ENCODE measurements at regions not wholly inside any gene's neighbourhood (a gene's known extent, or its start where the extent isn't known, plus 50 kb on each side); places are given as distances from the start of the nearest gene placed in this dataset.
A peak's percentile ranks its signal among the peaks of the same experiment; 100 is the strongest.
"Not testable (repeated sequence)": the region's sequence is repeated elsewhere in the genome, so short reads cannot be mapped to it uniquely, and the experiment has no call there.

DNA sequence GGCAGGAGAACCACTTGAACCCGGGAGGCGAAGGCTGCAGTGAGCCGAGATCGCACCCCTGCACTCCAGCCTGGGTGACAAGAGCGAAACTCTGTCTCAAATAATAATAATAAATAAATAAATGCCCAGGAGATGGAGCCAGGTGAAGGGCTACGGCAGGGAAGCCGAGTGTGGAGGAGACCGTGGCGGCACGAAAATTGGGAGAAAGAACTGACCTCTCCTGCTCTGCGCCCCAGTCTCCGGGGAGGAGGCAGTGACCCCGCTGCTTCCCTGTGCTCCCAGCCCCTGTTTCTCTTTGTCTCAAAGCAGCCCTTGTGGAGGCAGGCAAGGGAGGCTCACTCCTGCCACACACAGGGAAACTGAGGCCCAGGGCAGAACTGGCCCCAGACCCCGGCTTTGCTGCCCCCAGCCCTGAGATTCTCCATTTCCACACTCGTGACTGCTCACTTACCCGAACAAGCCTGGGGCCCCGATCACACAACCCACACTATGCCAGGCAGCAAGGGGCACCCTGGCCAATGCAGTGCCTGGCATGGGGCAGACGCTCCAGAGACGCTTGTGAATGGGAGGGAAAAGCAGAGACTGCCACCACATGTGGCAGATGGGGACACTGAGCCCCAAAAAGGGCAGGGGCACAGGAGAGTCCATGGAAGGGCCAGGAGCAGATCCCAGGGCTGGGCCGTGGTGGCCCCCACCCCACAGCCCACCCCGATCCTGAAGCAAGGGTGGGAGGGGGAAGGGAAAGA lies 80.4 kb upstream of the PRR5 start:
- peaks cover 13% of the 10 kb centered on the region for H3K4me1 ChIP-seq (ENCODE audit: control insufficient read depth, insufficient read depth, low read length, poor library complexity, severe bottlenecking)
- no peak overlapping the region for H3K4me3 ChIP-seq (ENCODE audit: insufficient read depth, low read depth, low read length, poor library complexity, severe bottlenecking)
- H3K36me3 ChIP-seq (ENCODE audit: control insufficient read depth, insufficient read depth, low read length) = no peaks in the 10 kb centered on the region
- DNase-seq = no peak
- no peaks in the 10 kb centered on the region for H3K27me3 ChIP-seq (replicated peaks; ENCODE audit: control insufficient read depth, insufficient read depth, low read length, poor library complexity, severe bottlenecking)
- no peak overlapping the region for H3K27ac ChIP-seq (ENCODE audit: insufficient read depth, low read length, poor library complexity, severe bottlenecking)
- no peaks in the 10 kb centered on the region for H3K9me3 ChIP-seq (ENCODE audit: control insufficient read depth, low read length)

DNA sequence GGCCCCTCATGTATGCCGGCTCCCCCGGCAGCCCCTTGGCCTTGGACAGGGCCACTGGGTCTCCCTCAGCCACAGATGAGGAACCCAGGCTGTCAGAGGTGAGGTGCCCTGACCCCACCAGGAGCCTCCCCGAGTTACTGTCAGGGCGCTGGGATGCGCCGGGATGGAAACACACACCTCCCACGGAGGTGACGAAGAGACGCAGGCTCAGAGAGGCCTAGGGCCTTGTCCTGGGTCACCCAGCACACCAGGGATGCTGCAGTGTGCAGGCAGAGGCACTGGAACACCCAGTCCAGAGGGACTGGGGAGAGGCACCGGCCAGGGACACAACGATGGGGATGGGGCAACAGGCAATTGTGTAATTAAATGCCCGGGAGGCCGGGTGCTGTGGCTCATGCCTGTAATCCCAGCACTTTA lies 81.2 kb upstream of the PRR5 start:
- no peak for DNase-seq
- Histone ChIP-seq H3K9me3 (ENCODE audit: control insufficient read depth, low read length) (no peaks in the 10 kb centered on the region), H3K4me3 (ENCODE audit: insufficient read depth, low read depth, low read length, poor library complexity, severe bottlenecking) (no peak overlapping the region), H3K4me1 (ENCODE audit: control insufficient read depth, insufficient read depth, low read length, poor library complexity, severe bottlenecking) (peaks cover 13% of the 10 kb centered on the region), H3K27me3 (replicated peaks; ENCODE audit: control insufficient read depth, insufficient read depth, low read length, poor library complexity, severe bottlenecking) (no peaks in the 10 kb centered on the region), H3K36me3 (ENCODE audit: control insufficient read depth, insufficient read depth, low read length) (no peaks in the 10 kb centered on the region), H3K27ac (ENCODE audit: insufficient read depth, low read length, poor library complexity, severe bottlenecking) (no peak overlapping the region)

DNA sequence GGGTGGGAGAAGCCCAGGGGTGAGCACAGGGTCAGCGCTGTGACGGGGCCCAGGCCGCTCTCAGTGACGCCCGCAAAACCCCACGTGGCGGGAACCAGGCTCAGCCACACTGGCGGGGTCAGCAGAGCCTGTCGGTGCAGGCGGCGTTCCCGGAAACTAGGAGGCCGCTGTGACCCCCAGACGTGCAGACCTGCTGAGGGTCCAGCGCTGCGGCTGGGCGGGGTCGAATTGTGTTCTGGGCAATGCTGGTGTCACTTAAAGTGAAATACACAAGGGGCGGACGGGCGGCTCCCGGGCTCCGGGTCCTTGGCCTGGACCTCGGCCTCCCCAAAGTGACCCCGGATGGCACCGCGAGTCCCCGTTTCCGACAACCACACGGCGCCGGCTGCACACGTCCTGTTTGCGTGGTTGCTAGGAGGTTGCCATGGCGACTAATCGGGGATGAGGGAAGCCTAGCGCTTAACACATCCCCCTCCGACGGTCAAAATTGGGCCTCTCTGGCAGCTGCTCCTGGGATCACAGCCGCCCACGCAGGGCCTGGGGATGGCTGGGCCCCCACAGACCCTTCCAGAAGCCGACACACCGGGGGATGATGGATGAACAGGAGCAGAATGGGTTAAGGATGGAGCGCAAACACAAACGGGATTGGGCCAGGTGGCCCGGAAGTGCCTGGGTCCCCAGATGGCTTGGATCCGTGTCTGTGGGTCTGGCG lies 81.7 kb upstream of the PRR5 start:
- DNase-seq = peak; percentile 79 to 81 (median 79)
- no peaks in the 10 kb centered on the region for H3K9me3 ChIP-seq (ENCODE audit: control insufficient read depth, low read length)
- H3K4me1 ChIP-seq (ENCODE audit: control insufficient read depth, insufficient read depth, low read length, poor library complexity, severe bottlenecking) = peaks cover 13% of the 10 kb centered on the region
- no peaks in the 10 kb centered on the region for H3K36me3 ChIP-seq (ENCODE audit: control insufficient read depth, insufficient read depth, low read length)
- no peaks in the 10 kb centered on the region for H3K27me3 ChIP-seq (replicated peaks; ENCODE audit: control insufficient read depth, insufficient read depth, low read length, poor library complexity, severe bottlenecking)
- H3K4me3 ChIP-seq (ENCODE audit: insufficient read depth, low read depth, low read length, poor library complexity, severe bottlenecking) = peak overlapping the region; percentile 35
- H3K27ac ChIP-seq (ENCODE audit: insufficient read depth, low read length, poor library complexity, severe bottlenecking) = peak overlapping the region; percentile 26

DNA sequence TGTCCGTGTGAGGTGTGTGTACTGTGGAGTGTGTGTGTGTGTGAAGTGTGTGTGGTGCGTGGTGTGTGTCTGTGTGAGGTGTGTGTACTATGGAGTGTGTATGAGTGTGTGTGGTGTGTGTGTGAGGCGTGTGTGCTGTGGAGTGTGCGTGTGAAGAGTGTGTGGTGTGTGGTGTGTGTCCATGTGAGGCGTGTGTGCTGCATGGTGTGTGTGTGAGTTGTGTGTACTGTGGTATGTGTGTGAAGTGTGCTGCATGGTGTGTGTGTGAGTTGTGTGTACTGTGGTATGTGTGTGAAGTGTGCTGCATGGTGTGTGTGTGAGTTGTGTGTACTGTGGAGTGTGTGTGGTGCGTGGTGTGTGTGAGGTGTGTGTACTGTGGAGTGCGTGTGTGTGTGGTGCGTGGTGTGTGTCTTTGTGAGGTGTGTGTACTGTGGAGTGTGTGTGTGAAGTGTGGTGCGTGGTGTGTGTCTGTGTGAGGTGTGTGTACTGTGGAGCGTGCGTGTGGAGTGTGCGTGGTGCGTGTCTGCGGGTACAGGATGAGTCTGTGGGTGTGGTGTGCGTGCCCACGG lies 82.4 kb upstream of the PRR5 start:
- H3K36me3 ChIP-seq (ENCODE audit: control insufficient read depth, insufficient read depth, low read length); H3K4me3 ChIP-seq (ENCODE audit: insufficient read depth, low read depth, low read length, poor library complexity, severe bottlenecking); DNase-seq; H3K9me3 ChIP-seq (ENCODE audit: control insufficient read depth, low read length); H3K27me3 ChIP-seq (replicated peaks; ENCODE audit: control insufficient read depth, insufficient read depth, low read length, poor library complexity, severe bottlenecking): not testable (repeated sequence)
- Histone ChIP-seq H3K27ac (ENCODE audit: insufficient read depth, low read length, poor library complexity, severe bottlenecking) (peak overlapping the region; percentile 26), H3K4me1 (ENCODE audit: control insufficient read depth, insufficient read depth, low read length, poor library complexity, severe bottlenecking) (peaks cover 13% of the 10 kb centered on the region)

DNA sequence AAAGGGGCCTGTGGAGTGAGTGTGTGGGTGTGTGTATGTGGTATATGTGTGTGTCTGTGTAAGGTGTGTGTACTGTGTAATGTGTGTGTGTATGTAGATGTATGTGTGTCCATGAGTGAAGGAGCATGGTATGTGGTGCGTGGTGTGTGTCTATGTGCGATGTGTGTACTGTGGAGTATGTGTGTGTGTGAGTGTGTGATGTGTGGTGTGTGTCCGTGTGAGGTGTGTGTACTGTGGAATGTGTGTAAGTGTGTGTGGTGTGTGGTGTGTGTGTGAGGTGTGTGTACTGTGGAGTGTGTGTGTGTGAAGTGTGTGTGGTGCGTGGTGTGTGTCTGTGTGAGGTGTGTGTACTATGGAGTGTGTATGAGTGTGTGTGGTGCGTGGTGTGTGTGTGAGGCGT lies 83.1 kb upstream of the PRR5 start:
- DNase-seq; H3K27me3 ChIP-seq (replicated peaks; ENCODE audit: control insufficient read depth, insufficient read depth, low read length, poor library complexity, severe bottlenecking); H3K36me3 ChIP-seq (ENCODE audit: control insufficient read depth, insufficient read depth, low read length); H3K4me3 ChIP-seq (ENCODE audit: insufficient read depth, low read depth, low read length, poor library complexity, severe bottlenecking); H3K9me3 ChIP-seq (ENCODE audit: control insufficient read depth, low read length); H3K27ac ChIP-seq (ENCODE audit: insufficient read depth, low read length, poor library complexity, severe bottlenecking): not testable (repeated sequence)
- H3K4me1 ChIP-seq (ENCODE audit: control insufficient read depth, insufficient read depth, low read length, poor library complexity, severe bottlenecking) = peaks cover 13% of the 10 kb centered on the region

DNA sequence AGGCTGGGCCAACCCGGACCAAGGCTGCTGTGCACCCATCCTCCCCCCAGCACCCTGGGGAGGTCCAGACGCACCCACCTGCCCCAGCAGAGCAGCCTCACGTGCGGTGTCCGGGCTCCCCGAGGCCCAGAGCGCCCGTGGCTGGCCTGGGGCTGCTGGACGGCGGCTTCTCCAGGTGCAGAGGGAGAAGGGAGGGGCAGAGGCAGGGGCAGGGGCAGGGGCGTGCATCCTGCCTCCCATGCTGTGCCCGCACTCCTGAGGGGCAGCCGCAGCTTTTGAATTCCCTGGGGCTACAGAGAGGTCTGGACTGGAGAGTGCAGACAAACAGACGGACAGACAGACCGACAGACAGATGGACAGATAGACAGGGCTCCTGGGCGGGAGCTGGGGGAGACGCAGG lies 83.6 kb upstream of the PRR5 start:
- H3K27me3 ChIP-seq (replicated peaks; ENCODE audit: control insufficient read depth, insufficient read depth, low read length, poor library complexity, severe bottlenecking) = no peaks in the 10 kb centered on the region
- DNase-seq = no peak
- H3K9me3 ChIP-seq (ENCODE audit: control insufficient read depth, low read length) = peaks cover 6% of the 10 kb centered on the region
- peaks cover 13% of the 10 kb centered on the region for H3K4me1 ChIP-seq (ENCODE audit: control insufficient read depth, insufficient read depth, low read length, poor library complexity, severe bottlenecking)
- no peak overlapping the region for H3K4me3 ChIP-seq (ENCODE audit: insufficient read depth, low read depth, low read length, poor library complexity, severe bottlenecking)
- no peaks in the 10 kb centered on the region for H3K36me3 ChIP-seq (ENCODE audit: control insufficient read depth, insufficient read depth, low read length)
- H3K27ac ChIP-seq (ENCODE audit: insufficient read depth, low read length, poor library complexity, severe bottlenecking) = no peak overlapping the region

DNA sequence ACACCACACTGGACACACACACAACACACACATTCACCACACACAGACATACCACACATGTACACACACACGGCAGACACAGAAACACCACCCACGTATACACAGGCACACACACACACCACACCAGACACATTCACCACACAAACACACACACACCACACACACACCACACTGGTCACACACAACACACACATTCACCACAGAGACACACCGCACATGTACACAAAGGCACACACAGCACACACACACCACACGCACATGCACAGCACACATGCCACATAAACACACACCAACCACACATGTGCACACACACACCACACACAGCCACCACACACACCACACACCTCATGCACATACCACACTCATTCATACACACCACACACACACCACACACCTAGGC lies 84.2 kb upstream of the PRR5 start:
- Histone ChIP-seq H3K4me1 (ENCODE audit: control insufficient read depth, insufficient read depth, low read length, poor library complexity, severe bottlenecking) (peaks cover 13% of the 10 kb centered on the region), H3K4me3 (ENCODE audit: insufficient read depth, low read depth, low read length, poor library complexity, severe bottlenecking) (no peak overlapping the region), H3K36me3 (ENCODE audit: control insufficient read depth, insufficient read depth, low read length) (no peaks in the 10 kb centered on the region), H3K27me3 (replicated peaks; ENCODE audit: control insufficient read depth, insufficient read depth, low read length, poor library complexity, severe bottlenecking) (no peaks in the 10 kb centered on the region), H3K9me3 (ENCODE audit: control insufficient read depth, low read length) (peaks cover 6% of the 10 kb centered on the region), H3K27ac (ENCODE audit: insufficient read depth, low read length, poor library complexity, severe bottlenecking) (no peak overlapping the region)
- no peak for DNase-seq

DNA sequence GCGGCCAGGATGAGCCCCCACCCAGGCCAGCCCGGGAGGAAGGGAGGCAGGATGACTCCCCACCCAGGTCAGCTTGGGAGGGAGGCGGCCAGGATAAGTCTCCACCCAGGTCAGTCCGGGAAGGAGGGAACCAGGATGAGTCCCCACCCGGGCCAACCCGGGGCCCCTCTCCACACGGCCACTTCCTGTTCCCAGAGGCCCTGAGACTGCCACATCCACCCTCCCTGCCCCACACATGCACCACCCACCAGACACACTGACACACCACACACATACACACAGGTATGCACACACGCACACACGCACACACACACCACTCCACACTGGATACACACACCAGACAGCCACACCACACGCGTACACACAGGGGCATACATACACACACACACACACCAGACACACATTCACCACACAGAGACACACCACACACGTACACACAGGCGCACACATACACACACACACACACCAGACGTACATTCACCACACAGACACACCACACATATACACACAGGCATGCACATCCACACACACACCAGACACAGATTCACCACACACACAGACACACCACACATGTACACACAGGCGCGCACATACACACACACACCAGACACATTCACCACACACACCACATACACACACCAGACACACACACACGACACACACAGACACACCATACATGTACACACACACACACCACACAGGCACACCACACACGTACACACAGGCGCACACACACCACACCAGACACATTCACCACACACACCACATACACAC lies 84.9 kb upstream of the PRR5 start:
- Histone ChIP-seq H3K4me3 (ENCODE audit: insufficient read depth, low read depth, low read length, poor library complexity, severe bottlenecking) (no peak overlapping the region), H3K36me3 (ENCODE audit: control insufficient read depth, insufficient read depth, low read length) (no peaks in the 10 kb centered on the region), H3K27ac (ENCODE audit: insufficient read depth, low read length, poor library complexity, severe bottlenecking) (no peak overlapping the region), H3K4me1 (ENCODE audit: control insufficient read depth, insufficient read depth, low read length, poor library complexity, severe bottlenecking) (peaks cover 13% of the 10 kb centered on the region), H3K9me3 (ENCODE audit: control insufficient read depth, low read length) (peaks cover 6% of the 10 kb centered on the region), H3K27me3 (replicated peaks; ENCODE audit: control insufficient read depth, insufficient read depth, low read length, poor library complexity, severe bottlenecking) (no peaks in the 10 kb centered on the region)
- no peak for DNase-seq

DNA sequence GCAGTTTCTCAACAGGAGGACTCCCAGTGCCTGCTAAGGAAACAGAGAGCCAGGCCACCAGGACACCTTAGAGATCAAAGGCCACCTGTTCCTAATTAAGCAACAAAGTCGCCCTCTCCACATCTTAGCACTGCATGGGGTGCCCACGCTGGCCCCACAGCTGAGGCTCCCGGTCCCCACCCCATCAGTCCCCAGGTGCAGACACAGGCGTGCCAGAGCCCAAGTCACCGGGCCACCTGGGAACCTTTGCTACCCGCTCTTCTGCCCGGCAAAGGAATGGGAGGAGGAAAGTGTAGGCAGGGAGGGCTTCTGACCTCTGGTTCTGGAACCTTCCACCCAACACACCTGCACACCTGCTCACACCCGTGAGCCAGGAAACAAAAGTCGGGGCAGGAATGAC lies 85.5 kb upstream of the PRR5 start:
- no peak overlapping the region for H3K4me3 ChIP-seq (ENCODE audit: insufficient read depth, low read depth, low read length, poor library complexity, severe bottlenecking)
- no peaks in the 10 kb centered on the region for H3K36me3 ChIP-seq (ENCODE audit: control insufficient read depth, insufficient read depth, low read length)
- DNase-seq = no peak
- no peak overlapping the region for H3K27ac ChIP-seq (ENCODE audit: insufficient read depth, low read length, poor library complexity, severe bottlenecking)
- peaks cover 13% of the 10 kb centered on the region for H3K4me1 ChIP-seq (ENCODE audit: control insufficient read depth, insufficient read depth, low read length, poor library complexity, severe bottlenecking)
- no peaks in the 10 kb centered on the region for H3K27me3 ChIP-seq (replicated peaks; ENCODE audit: control insufficient read depth, insufficient read depth, low read length, poor library complexity, severe bottlenecking)
- peaks cover 6% of the 10 kb centered on the region for H3K9me3 ChIP-seq (ENCODE audit: control insufficient read depth, low read length)

All from effector memory CD4-positive, alpha-beta T cell (primary cell).